ENCODE measurements at regions not wholly inside any gene's neighbourhood (a gene's known extent, or its start where the extent isn't known, plus 50 kb on each side); places are given as distances from the start of the nearest gene placed in this dataset.

GRCh38 chr3:43194069-43194468 is 88.2 kb upstream of the POMGNT2 start:
- no peak for TF ChIP-seq GATA2 (IDR thresholded peaks at IDR 0.05; ENCODE audit: low read depth, low read length)
- no peak for TF ChIP-seq GATA3 (IDR thresholded peaks at IDR 0.05; ENCODE audit: low read depth, low read length)

Data from SH-SY5Y (cell line).